HT1080 (cell line): ENCODE measurements at regions not wholly inside any gene's neighbourhood (a gene's known extent, or its start where the extent isn't known, plus 50 kb on each side); places are given as distances from the start of the nearest gene placed in this dataset.
"Not testable (repeated sequence)": the region's sequence is repeated elsewhere in the genome, so short reads cannot be mapped to it uniquely, and the experiment has no call there.

Experiments used
- DNase-seq: peaks from one replicate; pipeline ENCODE4 v3.0.0-alpha.2; 2015; ENCODE audit warnings: low read depth

DNA sequence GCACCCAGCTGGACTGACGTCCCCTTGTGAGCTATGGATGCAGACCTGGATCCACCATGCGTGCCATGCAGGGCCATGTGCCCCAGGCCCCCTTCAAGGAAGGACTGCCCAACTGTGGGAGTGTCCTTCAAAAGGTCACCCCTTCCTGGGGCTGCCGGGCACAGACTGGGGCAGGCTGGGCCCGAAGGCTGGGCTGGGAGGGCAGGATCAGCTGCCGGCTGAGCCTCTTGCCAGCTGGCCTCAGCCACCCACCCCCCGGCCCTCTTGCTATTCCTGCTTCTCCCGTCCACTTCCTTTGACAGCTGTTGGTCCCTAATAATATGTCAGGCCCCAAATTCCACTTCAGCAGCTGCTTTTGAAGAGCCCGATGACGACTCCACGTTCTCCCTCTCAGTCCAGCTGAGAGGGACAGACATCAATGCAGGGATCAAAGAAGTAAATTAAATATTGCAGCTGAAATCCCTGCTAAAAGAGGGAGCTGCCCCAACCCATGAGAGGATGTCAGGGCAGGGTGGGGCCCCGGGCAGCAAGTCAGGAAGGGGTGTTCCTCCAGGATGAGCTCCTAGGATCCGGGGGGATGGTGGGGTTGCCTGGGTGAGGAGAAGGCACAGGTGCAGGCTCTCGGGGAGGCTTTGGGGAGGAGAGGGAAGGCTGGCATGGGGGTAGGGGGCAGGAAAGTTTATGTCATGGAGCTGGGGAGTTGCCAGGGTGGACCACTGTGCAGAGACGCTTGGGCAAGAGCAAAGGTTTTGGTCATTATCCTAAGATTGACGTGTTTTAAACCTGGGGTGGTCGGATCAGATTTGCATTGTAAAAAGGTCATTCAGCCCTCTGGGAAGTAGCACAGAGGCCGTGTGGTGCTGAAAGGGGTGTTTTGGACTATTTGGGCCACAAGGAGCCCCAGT is 185.0 kb downstream of the ANKRD60 start:
- DNase-seq, result no peak

DNA sequence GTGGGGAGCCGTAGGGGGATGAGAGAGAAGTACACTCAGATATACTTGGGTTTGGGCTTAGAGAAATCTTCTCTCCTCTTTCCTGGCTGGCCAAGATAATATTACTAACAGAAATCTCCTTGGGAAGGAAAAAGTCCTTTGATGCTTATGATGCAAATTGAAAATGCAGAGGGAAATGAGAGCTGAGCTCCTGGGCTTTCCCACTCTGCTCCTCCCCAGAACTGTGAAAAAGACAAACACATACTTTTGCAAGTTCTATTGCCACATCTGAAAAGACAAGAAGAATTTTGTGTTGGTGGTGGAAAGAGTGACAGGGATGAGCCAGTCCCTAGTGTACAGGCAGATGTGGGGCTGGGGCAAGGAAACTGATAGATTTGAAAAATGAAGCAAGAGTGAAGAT is 185.9 kb downstream of the ANKRD60 start:
- DNase-seq, result no peak

DNA sequence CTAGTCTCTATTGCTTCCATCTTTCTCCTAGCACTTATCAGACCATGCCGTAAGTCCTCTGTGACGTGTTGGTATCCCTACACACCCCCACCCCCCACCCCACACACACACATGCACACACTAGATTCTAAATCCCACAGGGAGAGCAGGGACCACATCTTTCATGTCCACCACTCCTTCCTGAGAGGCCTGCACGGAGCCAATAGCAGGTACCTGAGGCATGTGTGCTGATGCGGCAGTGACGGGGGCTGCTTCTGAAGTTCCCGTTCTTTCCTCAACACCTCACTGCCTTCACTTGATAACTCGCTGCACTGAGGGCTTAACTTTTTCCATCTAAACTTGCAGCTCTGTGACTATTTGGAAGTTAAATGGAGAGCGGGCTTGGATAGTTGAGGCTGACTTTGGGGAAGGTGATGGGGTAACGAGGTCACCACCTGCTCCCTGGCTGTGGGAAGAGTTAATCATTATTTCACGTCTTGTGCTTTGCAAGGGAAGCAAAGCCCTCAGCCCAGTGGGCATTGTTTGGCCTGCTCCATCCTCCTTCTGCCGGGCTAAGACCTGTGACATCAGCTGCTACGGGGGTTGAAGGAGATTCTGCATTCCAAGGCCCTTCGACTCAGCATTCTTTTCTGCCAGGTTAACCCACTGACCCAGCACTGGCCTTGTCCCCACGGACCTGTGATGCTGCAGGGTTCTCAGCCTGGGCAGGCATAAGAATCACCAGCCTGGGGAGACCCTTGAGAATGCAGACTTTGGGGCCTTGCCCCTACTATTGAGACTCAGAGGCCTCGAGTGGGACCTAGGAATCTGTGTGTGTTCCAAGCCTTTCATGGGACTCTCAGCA is 187.8 kb downstream of the ANKRD60 start:
- DNase-seq, result no peak

DNA sequence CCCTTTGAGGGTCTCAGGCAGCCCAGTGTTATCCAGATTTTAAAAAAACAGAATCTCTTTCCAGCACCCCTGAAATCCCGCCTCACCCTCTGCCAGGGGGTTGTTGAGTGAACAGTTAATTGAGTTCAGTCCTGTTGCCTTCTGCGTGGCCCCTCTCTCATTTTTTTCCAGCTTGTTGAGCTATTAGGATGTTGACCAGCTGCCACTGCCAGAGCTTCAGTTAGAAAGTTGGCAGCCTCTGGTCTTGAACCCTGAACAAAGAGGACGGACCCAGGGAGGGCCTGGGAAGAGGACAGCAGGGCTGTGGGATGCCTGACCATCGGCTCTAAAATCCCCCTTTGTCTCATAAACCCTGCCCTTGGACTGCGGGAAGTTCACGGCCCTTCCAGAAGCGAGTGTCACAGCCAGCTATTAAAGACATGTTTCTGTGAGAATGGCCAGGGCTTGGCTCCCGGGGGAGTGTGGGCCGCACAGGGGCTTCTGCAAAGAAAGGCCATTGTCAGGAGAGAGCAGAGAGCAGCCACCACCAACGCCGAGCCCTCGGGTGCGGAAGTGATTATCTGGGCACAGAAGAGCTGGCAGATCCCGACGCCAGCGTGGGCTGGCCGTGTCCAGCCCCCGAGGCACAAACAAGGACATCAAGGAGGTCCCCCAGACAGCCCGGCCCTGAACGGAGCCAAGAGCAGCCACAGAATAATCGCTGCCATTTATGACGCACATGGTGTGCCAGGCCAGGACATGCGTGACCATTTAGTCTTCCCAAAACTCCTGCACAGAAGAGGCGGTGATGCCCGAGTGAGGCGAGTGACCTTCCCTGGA is 189.0 kb downstream of the ANKRD60 start:
- no peak for DNase-seq

DNA sequence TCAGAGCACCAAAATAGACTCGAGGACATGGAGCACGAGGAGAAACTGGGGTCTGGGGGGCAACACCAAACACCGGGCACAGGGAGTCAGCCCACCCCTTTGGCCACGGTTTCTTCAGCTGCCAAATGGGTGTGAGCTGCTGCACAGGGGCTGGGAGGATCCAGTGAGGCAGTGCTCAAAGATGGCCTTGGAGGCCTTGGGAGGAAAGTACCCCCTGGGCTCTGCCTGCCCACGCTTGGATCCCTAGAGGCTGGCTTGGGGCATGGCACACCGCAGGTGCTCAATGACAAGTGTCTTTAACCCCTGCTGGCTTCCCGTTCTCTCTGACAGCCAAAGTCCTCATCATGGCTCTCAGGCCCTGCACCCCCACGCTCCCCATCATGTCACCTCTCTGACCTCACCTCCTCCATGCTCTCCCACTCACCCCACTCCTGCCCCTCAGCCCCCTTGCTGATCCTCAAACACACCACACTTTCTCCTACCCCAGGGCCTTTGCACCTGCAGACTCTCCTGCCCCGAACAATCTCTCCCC is 190.3 kb downstream of the ANKRD60 start:
- no peak for DNase-seq

DNA sequence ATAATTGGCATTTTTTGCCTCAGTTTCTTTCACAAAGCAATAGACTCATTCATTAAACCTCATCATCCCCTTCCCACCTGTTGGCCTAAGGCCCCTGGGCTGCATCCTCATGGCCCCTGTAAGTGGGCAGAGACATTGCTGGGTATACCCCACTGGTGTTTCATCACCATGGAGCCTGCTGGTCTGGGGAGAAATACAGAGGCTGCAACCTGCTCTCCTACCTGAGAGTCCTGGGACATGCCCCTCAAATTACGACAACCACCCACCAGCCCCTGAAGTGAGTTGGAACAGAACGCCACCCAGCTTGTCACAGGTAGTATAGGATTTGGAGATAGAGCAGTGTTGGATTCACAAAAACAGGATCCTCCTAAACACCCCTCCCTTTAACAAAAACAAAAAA is 190.8 kb downstream of the ANKRD60 start:
- no peak for DNase-seq

DNA sequence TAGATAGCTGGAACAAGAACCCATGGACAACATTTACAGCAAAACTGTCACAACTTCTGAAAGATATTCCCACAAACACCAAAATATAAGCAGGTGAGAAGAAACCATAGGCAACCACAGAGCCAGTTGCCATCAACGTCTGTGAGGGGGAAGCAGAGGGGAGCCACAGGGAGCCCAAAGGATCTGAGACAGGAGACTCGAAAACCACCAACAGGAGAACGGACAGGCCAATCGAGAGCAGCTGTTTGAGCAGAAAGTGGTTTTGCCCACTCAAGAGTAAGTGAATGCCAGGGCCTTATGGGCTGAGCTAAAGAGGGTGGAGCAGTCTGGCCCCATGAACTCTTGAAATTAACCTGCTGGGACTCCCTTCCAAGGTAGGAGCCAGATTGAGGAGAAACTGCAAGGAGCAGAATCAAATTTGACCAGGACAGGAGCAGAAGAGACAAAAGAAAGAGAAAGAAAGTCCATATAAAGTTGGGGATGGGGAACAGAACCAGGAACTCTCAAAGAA is 195.4 kb downstream of the ANKRD60 start:
- no peak for DNase-seq

DNA sequence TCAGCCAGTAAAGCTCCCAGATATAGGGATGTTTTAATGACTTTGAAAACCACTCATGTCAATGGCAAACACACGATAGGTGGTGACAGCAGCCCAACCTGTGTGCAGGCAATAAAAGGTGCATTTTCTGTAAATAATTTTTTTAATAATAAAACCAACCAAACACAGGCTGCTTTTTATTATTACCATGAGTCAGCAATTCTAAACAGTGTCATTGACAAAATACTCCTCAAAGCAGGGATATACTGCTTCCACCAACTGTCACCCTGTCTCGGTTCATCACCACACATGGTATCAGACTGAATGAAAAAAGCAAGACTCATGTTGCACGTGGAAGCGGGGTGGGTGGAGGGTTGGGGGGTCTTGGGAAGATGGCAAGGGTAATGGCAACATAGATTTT is 195.9 kb downstream of the ANKRD60 start:
- DNase-seq, result no peak

DNA sequence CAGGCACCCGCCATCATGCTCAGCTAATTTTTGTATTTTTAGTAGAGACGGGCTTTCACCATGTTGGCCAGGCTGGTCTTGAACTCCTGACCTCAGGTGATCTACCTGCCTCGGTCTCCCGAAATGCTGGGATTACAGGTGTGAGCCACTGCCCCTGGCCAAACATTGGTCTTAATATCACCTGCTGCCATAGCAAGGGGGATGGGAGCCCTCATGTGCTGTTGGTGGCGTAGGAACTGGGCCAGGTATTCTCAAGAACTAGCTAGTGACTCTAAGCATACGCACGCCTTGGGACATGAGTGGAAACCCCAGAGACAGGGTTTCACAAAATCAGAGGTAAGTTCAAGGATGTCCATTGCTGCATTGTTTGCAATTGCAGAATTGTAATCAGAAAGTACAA is 197.1 kb downstream of the ANKRD60 start:
- DNase-seq, result not testable (repeated sequence)

DNA sequence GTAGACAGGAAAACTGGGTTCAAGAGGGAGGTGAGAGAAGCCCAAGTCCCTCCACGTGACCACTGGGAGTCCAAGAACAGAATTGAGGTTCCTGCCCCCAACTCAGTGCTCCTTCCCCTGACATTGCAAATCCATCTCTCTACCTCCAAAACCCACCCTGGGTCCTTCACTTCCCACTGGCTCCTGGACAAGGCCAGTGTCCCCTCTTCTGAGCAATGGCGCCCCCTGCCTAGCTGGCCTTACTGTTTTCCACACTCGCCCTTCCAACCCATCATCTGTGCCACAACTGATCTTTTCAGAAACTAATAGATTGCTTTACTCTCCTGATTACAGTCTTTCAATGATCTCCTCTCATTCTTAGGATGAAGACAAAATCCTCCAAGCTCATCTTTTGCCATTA is 200.3 kb downstream of the ANKRD60 start:
- DNase-seq, result no peak

DNA sequence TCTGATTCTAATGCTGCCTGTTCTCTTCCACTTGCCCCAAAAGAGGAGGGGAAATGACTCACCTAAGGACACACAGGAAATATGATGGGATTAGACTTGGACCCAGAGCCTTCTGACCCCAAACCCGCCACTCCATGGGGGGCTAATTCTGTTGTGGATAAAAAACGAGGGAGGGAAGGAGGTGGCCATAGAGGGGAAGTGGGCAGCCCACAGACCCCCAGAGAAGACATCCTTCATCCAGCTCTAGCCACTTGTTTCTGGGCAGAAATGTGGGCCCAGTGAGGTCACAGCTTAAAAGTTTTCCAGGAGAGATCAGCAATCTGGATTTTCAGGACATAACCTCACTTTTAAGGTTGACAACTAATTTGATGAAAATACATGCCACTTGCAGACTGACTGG is 202.1 kb downstream of the ANKRD60 start:
- peak; percentile 75 for DNase-seq

DNA sequence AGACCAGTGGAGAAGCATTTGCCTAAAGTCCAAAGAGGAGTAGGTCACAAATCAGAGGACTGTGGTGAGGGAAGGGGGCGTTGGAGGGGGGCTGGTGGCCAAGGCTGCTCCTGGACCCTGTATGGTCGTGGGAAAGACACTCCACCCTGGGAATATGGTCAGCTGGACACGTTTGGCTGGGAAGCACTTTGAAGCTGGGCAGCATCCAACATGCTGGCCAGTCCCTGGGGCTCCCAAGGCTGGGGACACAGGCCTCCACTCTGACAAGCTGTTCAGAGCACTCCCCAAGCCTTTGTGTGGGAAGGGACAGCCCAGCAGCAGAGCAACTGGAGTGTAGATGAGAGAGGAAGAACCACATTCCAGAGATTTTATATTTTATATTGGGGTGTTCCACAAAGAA is 203.2 kb downstream of the ANKRD60 start:
- no peak for DNase-seq

DNA sequence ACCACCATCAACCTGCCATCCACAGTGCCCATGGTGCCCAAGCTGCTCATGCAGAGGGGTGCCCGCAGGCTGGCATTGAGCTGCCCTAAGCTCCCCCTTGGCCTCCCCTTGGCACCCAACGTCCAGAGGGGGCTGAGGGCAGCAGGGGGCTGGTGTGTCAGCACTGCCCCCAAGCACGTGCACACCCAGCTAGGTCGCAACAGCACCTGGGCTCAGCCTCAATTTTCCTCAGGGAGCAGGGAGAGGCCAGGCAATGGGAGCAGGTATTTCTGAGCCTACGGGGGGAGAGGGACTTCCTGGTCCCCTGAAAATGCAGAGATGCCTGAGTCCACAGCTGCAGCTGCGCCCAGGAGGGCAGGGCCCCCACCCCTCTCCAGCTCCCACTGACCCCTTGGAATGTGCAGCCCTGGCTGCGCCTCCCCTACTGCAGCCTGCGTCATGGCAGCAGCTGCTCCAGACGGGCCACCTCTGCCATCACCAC is 204.2 kb downstream of the ANKRD60 start:
- DNase-seq, result no peak

DNA sequence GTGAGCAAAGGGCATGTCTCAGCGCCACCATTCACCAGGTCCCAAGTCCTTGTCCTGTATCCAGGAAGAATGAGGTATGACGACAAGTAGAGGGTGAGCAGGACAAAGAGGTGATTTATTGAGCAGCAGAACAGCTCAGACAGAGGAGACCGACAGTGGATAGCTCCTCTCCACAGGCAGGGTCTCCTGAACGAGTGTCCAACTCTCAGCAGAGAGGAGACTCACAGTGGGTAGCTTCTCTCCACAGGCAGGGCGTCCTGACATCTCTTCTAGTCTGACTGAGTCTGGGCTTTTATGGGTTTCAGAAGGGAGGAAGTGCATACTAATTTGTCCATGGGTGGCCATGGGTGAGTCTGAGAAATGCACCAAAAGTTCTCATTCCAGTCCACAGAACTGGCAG is 204.7 kb downstream of the ANKRD60 start:
- DNase-seq, result no peak

DNA sequence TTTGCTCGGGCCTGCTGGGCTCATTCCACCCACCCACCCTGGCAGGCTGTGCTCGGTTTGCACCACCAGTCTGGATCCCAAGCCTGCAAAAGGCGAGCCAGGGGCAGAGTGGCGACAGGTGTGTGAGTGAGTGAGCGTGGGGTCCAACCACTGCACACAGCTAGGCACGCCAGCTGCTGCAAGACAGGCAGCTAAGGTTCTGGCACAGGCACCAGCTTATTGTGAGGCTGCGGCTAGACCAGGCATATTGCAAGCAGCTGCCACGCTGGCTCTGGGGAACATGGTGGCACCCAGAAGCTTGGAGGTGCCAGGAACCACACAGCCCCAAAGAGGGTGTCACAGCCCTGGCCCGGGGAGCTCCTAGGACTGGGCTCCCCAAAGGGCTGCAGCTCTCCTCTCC is 205.1 kb downstream of the ANKRD60 start:
- no peak for DNase-seq

DNA sequence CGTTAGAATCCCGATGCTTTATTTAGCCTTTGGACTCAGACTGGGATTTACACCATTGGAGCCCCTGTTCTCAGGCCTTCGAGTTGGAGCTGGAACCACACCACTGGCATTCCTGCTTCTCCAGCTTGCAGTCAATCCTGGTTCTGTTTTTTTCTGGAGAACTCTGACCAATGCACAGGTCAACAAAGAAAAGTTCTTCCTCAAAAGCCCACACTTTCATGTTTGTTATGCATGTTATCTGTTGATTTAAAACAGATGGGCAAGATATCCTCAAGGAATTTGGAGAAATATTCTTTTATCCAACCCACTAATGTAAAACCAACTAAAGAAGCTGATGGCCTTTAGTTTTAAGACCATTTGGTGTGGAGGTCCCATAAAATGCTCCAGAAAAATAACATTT is 205.7 kb downstream of the ANKRD60 start:
- DNase-seq, result no peak

DNA sequence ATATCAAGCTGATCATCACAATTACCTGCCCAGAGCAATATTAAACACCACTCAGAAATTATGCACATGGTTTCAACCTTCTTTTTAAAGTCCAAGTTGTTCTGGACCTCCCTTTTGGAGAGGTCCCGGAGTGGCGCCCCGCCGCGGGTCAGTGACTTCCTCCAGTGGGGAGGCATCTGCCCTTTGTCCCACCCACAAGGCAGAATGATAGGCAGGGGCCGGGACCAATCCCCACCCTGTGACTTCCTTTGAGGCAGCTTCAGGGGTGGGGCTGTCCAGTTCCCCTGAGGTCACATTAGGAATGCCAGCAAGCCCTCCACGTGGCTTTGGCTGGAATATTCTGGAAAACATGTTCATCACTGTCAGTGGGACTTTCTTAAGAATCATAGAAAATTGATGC is 207.0 kb downstream of the ANKRD60 start:
- DNase-seq, result no peak

DNA sequence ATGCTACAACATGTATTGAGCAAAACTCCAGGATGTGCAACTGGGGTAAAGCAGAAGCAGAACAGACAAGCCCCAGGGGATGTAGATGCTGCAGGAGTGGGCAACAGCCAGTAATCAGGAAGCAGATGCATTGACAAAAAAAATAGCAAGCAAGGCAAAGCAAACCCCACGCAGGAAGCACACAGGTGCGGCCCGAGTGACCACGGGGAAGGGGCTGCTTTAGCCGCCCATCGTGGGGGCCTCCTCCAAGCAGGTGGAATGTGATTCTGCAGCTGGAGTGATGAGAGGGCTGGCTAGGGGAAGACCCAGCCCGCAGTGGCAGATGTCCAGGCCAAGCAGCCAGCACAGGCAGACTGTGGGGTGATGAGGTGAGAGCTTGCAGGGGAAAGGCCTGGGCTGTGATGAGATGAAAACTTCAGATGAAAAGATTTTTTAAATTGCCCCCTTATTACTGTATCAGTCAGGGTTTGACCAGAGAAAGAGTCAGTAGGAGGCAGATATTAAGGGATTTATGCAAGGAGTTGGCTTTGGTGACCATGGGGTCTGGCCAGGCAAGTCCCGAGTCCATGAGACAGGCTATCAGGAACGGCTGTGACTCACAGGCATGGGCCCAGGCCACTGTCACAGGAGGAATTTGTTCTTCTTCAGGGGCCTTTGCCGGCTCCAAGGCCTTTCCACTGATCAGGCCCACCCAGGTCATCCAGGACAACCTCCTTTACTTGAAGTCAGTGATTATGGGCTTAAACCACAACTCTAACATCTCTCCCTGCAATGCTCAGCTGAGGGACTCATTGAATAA is 207.6 kb downstream of the ANKRD60 start:
- DNase-seq, result no peak

DNA sequence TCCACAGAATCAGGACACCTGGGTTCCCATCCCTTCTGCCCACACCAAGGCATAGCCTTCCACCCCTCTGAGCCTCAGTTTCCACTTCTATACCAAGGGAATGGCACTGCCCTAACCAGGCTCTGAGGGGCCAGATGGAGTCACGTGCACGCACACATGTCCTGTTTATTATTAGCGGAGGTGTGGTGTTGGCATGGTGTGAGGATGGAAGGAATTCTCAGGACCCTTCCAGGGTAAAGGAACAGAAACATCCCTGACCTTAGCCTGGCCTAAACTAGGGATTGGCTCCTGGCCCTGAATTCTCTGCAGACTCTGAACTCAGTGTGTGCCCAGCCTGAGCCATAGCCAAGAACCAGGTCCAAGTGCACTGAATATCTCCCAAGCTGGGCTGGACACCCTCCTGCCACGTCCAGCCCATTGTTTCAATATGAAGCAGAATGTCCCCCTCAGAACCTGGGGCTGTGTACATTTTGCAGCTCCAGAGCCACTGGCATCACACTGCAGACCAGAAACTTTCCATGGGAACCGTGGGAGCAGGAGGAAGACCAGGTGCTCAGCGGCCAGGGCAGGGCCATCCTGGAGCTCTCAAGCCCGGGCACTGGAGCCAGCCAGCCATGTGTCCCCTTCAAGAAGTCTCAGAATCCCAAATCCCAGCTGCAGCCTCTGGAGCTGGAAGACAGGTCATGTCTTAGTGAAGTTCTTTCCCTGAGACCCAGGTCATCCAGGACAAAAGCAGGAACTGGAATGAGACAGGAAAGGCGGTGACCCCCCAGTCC is 208.4 kb downstream of the ANKRD60 start:
- DNase-seq, result no peak
